ENCODE measurements at regions not wholly inside any gene's neighbourhood (a gene's known extent, or its start where the extent isn't known, plus 50 kb on each side); places are given as distances from the start of the nearest gene placed in this dataset.

DNA sequence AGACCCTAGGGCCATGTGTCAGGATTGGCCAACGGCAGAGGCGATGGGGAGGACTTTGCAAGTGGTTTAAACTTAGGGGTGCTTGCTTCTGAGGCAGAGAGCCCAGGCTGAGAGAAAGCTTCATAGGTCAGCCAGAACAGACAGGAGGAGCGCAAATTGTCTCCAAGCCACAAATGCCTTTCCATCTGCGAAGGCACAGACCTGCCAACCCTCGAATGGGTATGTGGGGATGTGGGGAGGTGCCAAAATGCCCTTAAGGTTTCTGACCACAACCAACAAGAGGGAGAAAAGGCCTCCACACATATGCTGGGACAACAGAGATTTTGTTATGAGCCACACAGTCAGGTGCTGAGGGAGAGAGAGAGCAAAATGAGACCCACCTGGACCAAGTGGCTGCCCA, 283.6 kb downstream of the CYP26B1 start:
- TF ChIP-seq, protein P1, sequence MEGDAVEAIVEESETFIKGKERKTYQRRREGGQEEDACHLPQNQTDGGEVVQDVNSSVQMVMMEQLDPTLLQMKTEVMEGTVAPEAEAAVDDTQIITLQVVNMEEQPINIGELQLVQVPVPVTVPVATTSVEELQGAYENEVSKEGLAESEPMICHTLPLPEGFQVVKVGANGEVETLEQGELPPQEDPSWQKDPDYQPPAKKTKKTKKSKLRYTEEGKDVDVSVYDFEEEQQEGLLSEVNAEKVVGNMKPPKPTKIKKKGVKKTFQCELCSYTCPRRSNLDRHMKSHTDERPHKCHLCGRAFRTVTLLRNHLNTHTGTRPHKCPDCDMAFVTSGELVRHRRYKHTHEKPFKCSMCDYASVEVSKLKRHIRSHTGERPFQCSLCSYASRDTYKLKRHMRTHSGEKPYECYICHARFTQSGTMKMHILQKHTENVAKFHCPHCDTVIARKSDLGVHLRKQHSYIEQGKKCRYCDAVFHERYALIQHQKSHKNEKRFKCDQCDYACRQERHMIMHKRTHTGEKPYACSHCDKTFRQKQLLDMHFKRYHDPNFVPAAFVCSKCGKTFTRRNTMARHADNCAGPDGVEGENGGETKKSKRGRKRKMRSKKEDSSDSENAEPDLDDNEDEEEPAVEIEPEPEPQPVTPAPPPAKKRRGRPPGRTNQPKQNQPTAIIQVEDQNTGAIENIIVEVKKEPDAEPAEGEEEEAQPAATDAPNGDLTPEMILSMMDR (IDR thresholded peaks at IDR 0.05; ENCODE audit: insufficient read depth, low read length, poor library complexity, severe bottlenecking) = no peak
- TF ChIP-seq EZH2phosphoT487 (conservative IDR thresholded peaks at IDR 0.05; ENCODE audit: low read length) = no peak
